Caco-2 (cell line): ENCODE measurements at regions not wholly inside any gene's neighbourhood (a gene's known extent, or its start where the extent isn't known, plus 50 kb on each side); places are given as distances from the start of the nearest gene placed in this dataset.

ENCODE experiments used
- BruUV-seq: library from RNA; stranded (reverse); fragments of 400-500 nt; replicated peaks from 2 replicates; lab custom pipeline; 2021; lab: Mats Ljungman, UMichigan
- CTCF ChIA-PET: fragments of 300-600 bp; sonication (Branson Sonifier 250); formaldehyde crosslinking; loops from one replicate; lab custom pipeline; 2022; ENCODE audit warnings: antibody characterized with exemption; lab: Charles Lee
- POLR2A ChIA-PET: fragments of 300-600 bp; sonication (Branson Sonifier 250); formaldehyde crosslinking; loops from one replicate; lab custom pipeline; 2022; ENCODE audit warnings: antibody characterized with exemption; lab: Charles Lee
- DNase-seq, 2 experiments: peaks; one replicate each; pipeline versions ENCODE4 v3.0.0 to v3.0.0-alpha.2; 2020 to 2022
- H3K27me3 ChIP-seq: replicated peaks from 2 replicates; pipeline ENCODE4 v1.6.0; 2011; ENCODE audit warnings: low read length; ENCODE audit not compliant: control insufficient read depth, insufficient read depth
- H3K36me3 ChIP-seq: 2 replicates; pipeline ENCODE4 v1.5.1; 2011; ENCODE audit warnings: low read length; ENCODE audit not compliant: control insufficient read depth, insufficient read depth
- H3K4me1 ChIP-seq: fragments of 250-450 bp; sonication (Bioruptor Pico); 2 replicates; pipeline ENCODE4 v1.5.1; 2020; ENCODE audit warnings: mild to moderate bottlenecking
- H3K4me3 ChIP-seq: 2 replicates; pipeline ENCODE4 v1.5.1; 2011; ENCODE audit warnings: low read depth, mild to moderate bottlenecking, control low read depth, low read length
- H3K9me3 ChIP-seq: fragments of 250-450 bp; sonication (Bioruptor Pico); 2 replicates; pipeline ENCODE4 v1.5.1; 2020; ENCODE audit warnings: mild to moderate bottlenecking, moderate library complexity
- H3K27ac Mint-ChIP-seq: one replicate; pipeline ENCODE4 v1.8.0; 2022; ENCODE audit warnings: mixed read lengths; ENCODE audit not compliant: unreplicated experiment
- H3K27me3 Mint-ChIP-seq: one replicate; pipeline ENCODE4 v1.8.0; 2022; ENCODE audit warnings: mixed read lengths; ENCODE audit not compliant: insufficient read depth, unreplicated experiment
- H3K36me3 Mint-ChIP-seq: one replicate; pipeline ENCODE4 v1.8.0; 2022; ENCODE audit warnings: mild to moderate bottlenecking, mixed read lengths; ENCODE audit not compliant: insufficient read depth, unreplicated experiment
- H3K4me1 Mint-ChIP-seq: one replicate; pipeline ENCODE4 v1.8.0; 2022; ENCODE audit warnings: low read depth, mixed read lengths; ENCODE audit not compliant: unreplicated experiment
- H3K4me3 Mint-ChIP-seq: one replicate; pipeline ENCODE4 v1.8.0; 2022; ENCODE audit warnings: mild to moderate bottlenecking, moderate library complexity, mixed read lengths; ENCODE audit not compliant: unreplicated experiment
- H3K9me3 Mint-ChIP-seq: one replicate; pipeline ENCODE4 v1.8.0; 2022; ENCODE audit warnings: mixed read lengths; ENCODE audit not compliant: unreplicated experiment
- intact Hi-C: fragments of 100-400 bp; cut with micrococcal nuclease; formaldehyde crosslinking; loops from one replicate; pipeline ENCODE4 v1.10.0; 2022; ENCODE audit not compliant: unreplicated experiment
- TF ChIP-seq, protein P1 (sequence below), 2 experiments: fragments of 200-600 bp in 1 of 2; IDR thresholded peaks; 1 replicate in 1 of 2; 2 replicates in 1 of 2; pipeline versions ENCODE4 v1.5.1 to v1.8.0; 2011 to 2022; ENCODE audit warnings: antibody characterized with exemption in 1 of 2, control low read depth in 1 of 2, inconsistent platforms in 1 of 2, low read depth in 1 of 2, low read length in 1 of 2, mild to moderate bottlenecking in 1 of 2, moderate library complexity in 1 of 2; ENCODE audit not compliant: insufficient read depth in 1 of 2, severe bottlenecking in 1 of 2, unreplicated experiment in 1 of 2

GRCh38 chr5:124670722-124671184, 75.7 kb downstream of the ZNF608 start:
- no peaks in the 10 kb centered on the region for H3K27me3 ChIP-seq
- no peak for DNase-seq
- no peaks in the 10 kb centered on the region for H3K36me3 Mint-ChIP-seq
- intact Hi-C loops = no loop called here
- H3K9me3 Mint-ChIP-seq = no peaks in the 10 kb centered on the region
- BruUV-seq = no TSS peak
- no peak overlapping the region for H3K4me3 Mint-ChIP-seq
- TF ChIP-seq, protein P1, sequence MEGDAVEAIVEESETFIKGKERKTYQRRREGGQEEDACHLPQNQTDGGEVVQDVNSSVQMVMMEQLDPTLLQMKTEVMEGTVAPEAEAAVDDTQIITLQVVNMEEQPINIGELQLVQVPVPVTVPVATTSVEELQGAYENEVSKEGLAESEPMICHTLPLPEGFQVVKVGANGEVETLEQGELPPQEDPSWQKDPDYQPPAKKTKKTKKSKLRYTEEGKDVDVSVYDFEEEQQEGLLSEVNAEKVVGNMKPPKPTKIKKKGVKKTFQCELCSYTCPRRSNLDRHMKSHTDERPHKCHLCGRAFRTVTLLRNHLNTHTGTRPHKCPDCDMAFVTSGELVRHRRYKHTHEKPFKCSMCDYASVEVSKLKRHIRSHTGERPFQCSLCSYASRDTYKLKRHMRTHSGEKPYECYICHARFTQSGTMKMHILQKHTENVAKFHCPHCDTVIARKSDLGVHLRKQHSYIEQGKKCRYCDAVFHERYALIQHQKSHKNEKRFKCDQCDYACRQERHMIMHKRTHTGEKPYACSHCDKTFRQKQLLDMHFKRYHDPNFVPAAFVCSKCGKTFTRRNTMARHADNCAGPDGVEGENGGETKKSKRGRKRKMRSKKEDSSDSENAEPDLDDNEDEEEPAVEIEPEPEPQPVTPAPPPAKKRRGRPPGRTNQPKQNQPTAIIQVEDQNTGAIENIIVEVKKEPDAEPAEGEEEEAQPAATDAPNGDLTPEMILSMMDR (IDR thresholded peaks at IDR 0.05; ENCODE audit: insufficient read depth in 1 of 2, low read depth in 1 of 2, low read length in 1 of 2, severe bottlenecking in 1 of 2, unreplicated experiment in 1 of 2) = no peak
- ChIA-PET POLR2A (no interaction called here), CTCF (no interaction called here)
- no peak overlapping the region for H3K4me3 ChIP-seq
- peaks cover 43% of the 10 kb centered on the region for H3K4me1 Mint-ChIP-seq
- H3K36me3 ChIP-seq = no peaks in the 10 kb centered on the region
- peak overlapping the region; percentile 52 for H3K27ac Mint-ChIP-seq
- no peaks in the 10 kb centered on the region for H3K9me3 ChIP-seq
- peaks cover 23% of the 10 kb centered on the region for H3K4me1 ChIP-seq
- H3K27me3 Mint-ChIP-seq = no peaks in the 10 kb centered on the region

GRCh38 chr5:124669956-124670721, 76.3 kb downstream of the ZNF608 start:
- no peaks in the 10 kb centered on the region for H3K9me3 Mint-ChIP-seq
- H3K4me1 ChIP-seq = peaks cover 20% of the 10 kb centered on the region
- no peaks in the 10 kb centered on the region for H3K27me3 ChIP-seq
- TF ChIP-seq, protein P1 (IDR thresholded peaks at IDR 0.05; ENCODE audit: insufficient read depth in 1 of 2, low read depth in 1 of 2, low read length in 1 of 2, severe bottlenecking in 1 of 2, unreplicated experiment in 1 of 2) = no peak
- H3K9me3 ChIP-seq = no peaks in the 10 kb centered on the region
- no TSS peak for BruUV-seq
- intact Hi-C loops = no loop called here
- no peaks in the 10 kb centered on the region for H3K27me3 Mint-ChIP-seq
- POLR2A ChIA-PET = interaction anchor here (0.5 kb wide), 1 partner anchor 138 kb away, joined by 3 read pairs; no protein-coding TSS in a partner anchor
- peaks cover 37% of the 10 kb centered on the region for H3K4me1 Mint-ChIP-seq
- DNase-seq = no peak
- peak overlapping the region; percentile 52 for H3K27ac Mint-ChIP-seq
- no peaks in the 10 kb centered on the region for H3K36me3 Mint-ChIP-seq
- CTCF ChIA-PET = no interaction called here
- no peaks in the 10 kb centered on the region for H3K36me3 ChIP-seq
- H3K4me3 Mint-ChIP-seq = no peak overlapping the region
- no peak overlapping the region for H3K4me3 ChIP-seq

- CTCF ChIA-PET = no interaction called here
- DNase-seq = no peak
- Histone ChIP-seq H3K4me1 (peaks cover 21% of the 10 kb centered on the region), H3K36me3 (no peaks in the 10 kb centered on the region), H3K9me3 (no peaks in the 10 kb centered on the region), H3K4me3 (no peak overlapping the region), H3K27me3 (no peaks in the 10 kb centered on the region)
- H3K9me3 Mint-ChIP-seq = no peaks in the 10 kb centered on the region
- POLR2A ChIA-PET = interaction anchor here (0.5 kb wide), 1 partner anchor 137 kb away, joined by 3 read pairs; no protein-coding TSS in a partner anchor
- no peaks in the 10 kb centered on the region for H3K27me3 Mint-ChIP-seq
- peaks cover 34% of the 10 kb centered on the region for H3K4me1 Mint-ChIP-seq
- no peak overlapping the region for H3K4me3 Mint-ChIP-seq
- H3K36me3 Mint-ChIP-seq = no peaks in the 10 kb centered on the region
- intact Hi-C loops = no loop called here
- H3K27ac Mint-ChIP-seq = no peak overlapping the region
- BruUV-seq = no TSS peak
- TF ChIP-seq, protein P1 (IDR thresholded peaks at IDR 0.05; ENCODE audit: insufficient read depth in 1 of 2, low read depth in 1 of 2, low read length in 1 of 2, severe bottlenecking in 1 of 2, unreplicated experiment in 1 of 2) = no peak
Measured at GRCh38 chr5:124669300-124669648, 77.2 kb downstream of the ZNF608 start.
